Adrenal gland (tissue), 5 donors: ENCODE measurements at regions not wholly inside any gene's neighbourhood (a gene's known extent, or its start where the extent isn't known, plus 50 kb on each side); places are given as distances from the start of the nearest gene placed in this dataset.

Source experiments
- POLR2A ChIP-seq, 2 donors: fragments of 450-650 bp; IDR thresholded peaks; one replicate each; pipeline ENCODE4 v1.6.1; 2017; ENCODE audit warnings: antibody characterized with exemption in 2 of 2, mild to moderate bottlenecking in 2 of 2, moderate library complexity in 1 of 2
- TF ChIP-seq, protein P1 (sequence below), 6 experiments: fragments of 450-650 bp in 4 of 6; fragments of 200-600 bp in 2 of 6; sonication (generic) in 1 of 6; IDR thresholded peaks; 1 replicate in 5 of 6; 2 replicates in 1 of 6; pipeline versions ENCODE4 v1.5.1 to v1.8.0; 2016 to 2021; ENCODE audit warnings: antibody characterized with exemption in 6 of 6, mild to moderate bottlenecking in 2 of 6, moderate library complexity in 1 of 6
- donor health status: DM: no; HTN: no; CAD: no.

DNA sequence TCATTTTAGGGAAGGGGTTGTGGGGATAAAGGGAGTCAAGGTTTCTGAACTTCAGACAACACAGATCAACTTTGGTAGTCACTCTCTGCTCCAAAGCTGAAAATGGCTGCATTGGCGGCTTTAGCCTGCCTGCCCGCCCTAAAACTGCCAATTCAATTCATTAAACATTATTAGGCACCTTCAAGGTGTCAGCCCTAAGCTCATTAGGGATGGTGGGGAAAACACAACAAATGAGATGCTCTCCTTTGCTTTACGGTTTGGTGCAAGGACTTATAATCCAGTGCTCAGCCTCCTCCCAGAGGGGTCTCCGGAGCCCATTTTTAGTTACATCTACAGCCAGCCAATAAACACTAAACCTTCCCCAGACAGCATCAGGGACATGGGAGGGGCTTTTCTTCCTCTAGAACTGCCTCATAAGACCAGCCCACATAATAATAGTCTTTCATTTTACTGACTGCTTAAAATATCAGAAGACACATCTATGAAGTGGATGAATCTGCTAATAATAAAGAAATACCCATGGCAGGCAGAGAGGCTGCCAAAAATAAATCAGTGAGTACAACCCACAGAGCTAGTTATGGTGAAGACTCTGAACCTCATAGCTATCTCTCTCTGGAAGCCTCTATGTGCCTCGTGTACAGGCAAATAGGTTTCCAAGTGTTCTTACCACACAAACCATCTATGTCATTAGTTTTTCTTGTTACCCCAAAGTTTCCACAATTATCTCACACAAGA is 102.8 kb upstream of the NCAM1 start:
- TF ChIP-seq, protein P1, sequence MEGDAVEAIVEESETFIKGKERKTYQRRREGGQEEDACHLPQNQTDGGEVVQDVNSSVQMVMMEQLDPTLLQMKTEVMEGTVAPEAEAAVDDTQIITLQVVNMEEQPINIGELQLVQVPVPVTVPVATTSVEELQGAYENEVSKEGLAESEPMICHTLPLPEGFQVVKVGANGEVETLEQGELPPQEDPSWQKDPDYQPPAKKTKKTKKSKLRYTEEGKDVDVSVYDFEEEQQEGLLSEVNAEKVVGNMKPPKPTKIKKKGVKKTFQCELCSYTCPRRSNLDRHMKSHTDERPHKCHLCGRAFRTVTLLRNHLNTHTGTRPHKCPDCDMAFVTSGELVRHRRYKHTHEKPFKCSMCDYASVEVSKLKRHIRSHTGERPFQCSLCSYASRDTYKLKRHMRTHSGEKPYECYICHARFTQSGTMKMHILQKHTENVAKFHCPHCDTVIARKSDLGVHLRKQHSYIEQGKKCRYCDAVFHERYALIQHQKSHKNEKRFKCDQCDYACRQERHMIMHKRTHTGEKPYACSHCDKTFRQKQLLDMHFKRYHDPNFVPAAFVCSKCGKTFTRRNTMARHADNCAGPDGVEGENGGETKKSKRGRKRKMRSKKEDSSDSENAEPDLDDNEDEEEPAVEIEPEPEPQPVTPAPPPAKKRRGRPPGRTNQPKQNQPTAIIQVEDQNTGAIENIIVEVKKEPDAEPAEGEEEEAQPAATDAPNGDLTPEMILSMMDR (IDR thresholded peaks at IDR 0.05) = no peak
- no peak for TF ChIP-seq POLR2A (IDR thresholded peaks at IDR 0.05)
